Cardiac fibroblast (primary cell): ENCODE measurements at regions not wholly inside any gene's neighbourhood (a gene's known extent, or its start where the extent isn't known, plus 50 kb on each side); places are given as distances from the start of the nearest gene placed in this dataset.
A peak's percentile ranks its signal among the peaks of the same experiment; 100 is the strongest.

Source experiments
- DNase-seq, 2 donors: peaks; one replicate each; pipeline versions ENCODE4 v3.0.0 to v3.0.0-alpha.2; 2010; ENCODE audit warnings: low read depth in 2 of 2
- H3K4me3 ChIP-seq, 2 donors: replicated peaks in 1 of 2; 1 replicate in 1 of 2; 2 replicates in 1 of 2; pipeline ENCODE4 v1.5.1; 2011; ENCODE audit warnings: low read depth in 2 of 2, low read length in 2 of 2, mild to moderate bottlenecking in 2 of 2, moderate library complexity in 1 of 2
- CTCF ChIP-seq: IDR thresholded peaks from one replicate; pipeline ENCODE4 v1.5.1; 2011; ENCODE audit warnings: low read depth, mild to moderate bottlenecking, low read length, inconsistent platforms

DNA sequence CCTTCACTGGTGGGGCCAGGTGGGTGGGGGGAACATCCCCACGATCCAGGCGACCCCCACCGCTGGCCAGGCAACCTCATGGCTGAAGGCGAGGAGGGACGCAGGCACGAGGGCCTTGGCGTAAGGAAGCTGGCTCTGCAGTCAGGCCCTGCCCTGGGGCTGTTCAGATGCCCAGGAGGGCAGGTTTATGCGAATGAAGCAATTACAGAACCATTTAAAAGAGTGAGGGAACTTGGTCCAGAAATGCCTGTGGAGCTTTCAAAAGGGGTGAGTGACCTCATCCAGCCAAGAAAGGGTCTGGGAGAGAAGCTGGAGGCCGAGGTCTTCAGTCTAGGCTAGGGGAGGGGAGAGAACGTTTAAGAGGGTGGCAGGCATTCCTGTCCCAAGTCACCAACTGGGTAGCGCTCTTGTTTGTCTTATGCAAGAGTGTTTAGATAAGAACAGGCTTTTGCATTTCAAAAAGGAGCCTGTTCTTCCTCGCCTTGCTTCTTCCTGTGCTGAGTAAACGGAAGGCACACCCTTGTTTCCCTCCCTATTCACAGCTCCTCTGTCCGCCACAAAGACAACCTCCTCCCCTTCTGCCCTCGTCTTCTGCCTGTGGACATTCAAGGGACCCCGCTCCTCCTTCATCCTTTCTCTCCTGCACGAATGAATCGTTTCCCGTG lies 183.5 kb upstream of the SDK2 start:
- TF ChIP-seq CTCF = no peak
- no peak overlapping the region for H3K4me3 ChIP-seq
- DNase-seq = peak in 1 of 2 donors; percentile 4

GRCh38 chr17:73829676-73830280 lies 185.5 kb upstream of the SDK2 start:
- H3K4me3 ChIP-seq = no peak overlapping the region
- no peak for DNase-seq
- TF ChIP-seq CTCF = no peak

DNA sequence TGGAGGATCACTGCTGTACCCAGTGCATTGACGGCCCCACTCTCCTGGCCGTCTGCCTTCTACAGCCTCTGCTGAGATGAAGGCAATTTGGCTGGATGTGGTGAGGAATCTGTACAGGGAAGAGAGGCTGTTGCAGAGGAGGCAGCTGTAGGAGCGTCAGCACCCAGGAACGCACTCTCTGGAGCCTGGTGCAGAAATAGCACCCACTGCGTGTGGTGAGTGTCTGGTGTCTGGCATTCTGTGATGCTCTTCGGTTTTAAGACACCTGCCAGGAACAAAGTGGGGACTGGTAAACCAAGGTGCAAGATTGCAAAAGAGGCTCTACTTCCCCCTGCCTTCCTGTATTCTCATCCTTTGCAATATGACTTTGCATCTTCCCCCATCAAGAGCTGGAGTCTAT lies 187.5 kb upstream of the SDK2 start:
- TF ChIP-seq CTCF = no peak
- H3K4me3 ChIP-seq = no peak overlapping the region
- DNase-seq = no peak

DNA sequence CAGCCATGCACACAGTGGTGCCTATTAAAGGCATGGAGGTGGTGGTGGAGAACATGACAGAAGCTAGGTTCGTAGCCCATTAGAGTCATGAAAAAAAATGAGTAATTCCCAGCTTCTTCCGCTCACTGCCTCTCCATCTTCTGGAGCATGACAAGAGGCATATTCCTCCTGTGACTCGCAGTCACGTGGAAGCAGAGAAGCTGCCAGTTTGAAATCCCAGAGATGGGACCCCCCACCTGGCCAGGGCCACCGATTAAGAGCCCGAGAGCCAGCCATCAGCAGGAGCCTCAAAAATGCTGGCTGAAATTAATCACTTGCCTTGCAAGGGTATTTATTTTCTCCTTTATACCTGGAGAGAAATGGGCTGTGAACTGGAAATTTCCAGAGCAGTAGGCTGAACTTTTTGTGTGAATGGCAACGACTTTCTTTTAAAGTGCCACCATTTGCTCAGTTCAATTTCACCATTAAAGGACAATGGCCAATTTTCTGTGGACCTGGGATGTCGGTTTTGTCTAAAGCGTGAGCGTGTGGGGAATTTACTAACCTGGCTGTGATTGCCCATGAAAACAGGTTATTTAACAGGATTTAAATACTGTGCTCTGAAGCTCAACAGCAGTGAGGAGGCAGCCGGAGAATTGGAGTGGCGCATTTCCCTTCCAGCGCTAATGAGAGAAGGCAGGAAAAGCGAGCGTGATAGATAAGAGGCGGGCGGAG lies 189.7 kb upstream of the SDK2 start:
- TF ChIP-seq CTCF = no peak
- DNase-seq = no peak
- H3K4me3 ChIP-seq = no peak overlapping the region

DNA sequence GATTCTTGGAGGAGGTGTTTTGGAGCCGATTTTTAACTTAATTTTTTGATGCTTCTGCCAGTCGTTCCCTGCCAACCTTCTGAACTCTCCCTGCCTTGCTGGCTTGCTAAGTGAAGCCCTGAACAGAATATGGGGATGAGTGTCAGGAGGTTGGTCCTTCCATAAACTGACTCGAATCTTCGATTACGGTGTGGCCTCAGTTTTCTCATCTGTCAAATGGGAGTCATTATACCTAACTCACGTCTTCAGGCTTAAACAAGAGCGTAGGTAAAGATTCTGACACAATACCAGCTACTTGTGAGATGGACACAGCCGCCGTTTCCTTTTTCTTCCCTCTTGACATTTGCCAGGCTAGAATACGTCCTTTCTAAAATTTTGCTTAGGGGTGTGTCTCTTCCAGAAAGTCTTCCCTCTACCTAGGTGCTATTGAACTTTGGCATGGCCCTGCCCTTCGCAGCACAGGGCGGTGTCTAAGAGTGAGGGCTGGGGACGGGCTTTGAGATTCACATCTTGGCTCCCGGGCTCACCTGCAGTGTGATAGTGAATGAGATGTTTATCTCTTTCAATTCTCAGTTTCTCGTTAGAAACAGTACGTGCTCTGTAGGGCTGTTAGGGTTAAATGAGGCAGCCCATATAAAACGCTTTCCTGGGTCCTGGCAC lies 190.6 kb upstream of the SDK2 start:
- no peak for TF ChIP-seq CTCF
- no peak for DNase-seq
- no peak overlapping the region for H3K4me3 ChIP-seq

DNA sequence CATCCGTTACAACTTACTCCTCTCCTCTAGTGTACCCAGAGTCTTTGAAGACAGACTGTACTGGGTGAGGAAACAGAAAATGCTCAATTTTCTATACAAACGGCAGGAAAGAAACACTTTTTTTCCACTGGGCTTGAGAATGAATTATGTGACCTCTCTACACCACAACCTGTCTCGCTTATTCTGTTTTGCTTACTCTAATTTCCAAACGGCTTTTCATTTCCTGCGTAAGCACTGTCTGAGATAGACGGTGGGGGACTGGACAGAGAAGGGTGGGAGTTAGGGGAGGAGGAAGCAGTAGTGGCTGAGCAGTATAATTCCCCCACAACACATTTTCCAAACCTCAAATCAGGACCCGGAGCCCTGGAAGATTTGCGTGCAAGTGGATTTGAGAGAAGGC lies 191.4 kb upstream of the SDK2 start:
- DNase-seq = no peak
- H3K4me3 ChIP-seq = no peak overlapping the region
- no peak for TF ChIP-seq CTCF
